Right renal cortex interstitium (tissue), 3 donors: ENCODE measurements at regions not wholly inside any gene's neighbourhood (a gene's known extent, or its start where the extent isn't known, plus 50 kb on each side); places are given as distances from the start of the nearest gene placed in this dataset.
"Not testable (repeated sequence)": the region's sequence is repeated elsewhere in the genome, so short reads cannot be mapped to it uniquely, and the experiment has no call there.

ENCODE experiments used
- DNase-seq, 3 donors: peaks; one replicate each; pipeline ENCODE4 v3.0.0-alpha.2; 2013; ENCODE audit warnings: low read depth in 3 of 3, low spot score in 2 of 3

GRCh38 chr16:56029026-56029425, 153.9 kb upstream of the CES5A start:
- DNase-seq, result no peak

DNA sequence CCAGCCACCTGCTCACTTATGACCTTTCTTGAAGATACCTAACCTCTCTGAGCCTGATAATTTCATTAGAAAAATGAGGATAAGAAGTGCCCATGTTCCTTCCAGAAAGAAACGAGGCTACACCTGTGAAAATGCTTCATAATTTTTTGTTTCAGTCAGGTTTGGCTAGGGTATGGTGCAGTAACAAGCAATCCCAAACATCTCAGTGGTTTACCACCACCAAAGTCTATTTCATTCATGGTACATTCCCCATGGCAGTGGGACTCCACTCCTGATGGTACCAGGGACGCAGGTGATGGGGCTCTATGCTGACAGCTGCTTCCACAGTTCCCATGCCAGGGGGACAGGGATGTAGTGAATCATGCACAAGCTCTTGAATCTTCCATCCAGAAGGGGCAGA, 147.6 kb upstream of the CES5A start:
- DNase-seq, result no peak

- DNase-seq, result no peak
These were observed 144.1 kb upstream of the CES5A start for GRCh38 chr16:56019274-56019673.

DNA sequence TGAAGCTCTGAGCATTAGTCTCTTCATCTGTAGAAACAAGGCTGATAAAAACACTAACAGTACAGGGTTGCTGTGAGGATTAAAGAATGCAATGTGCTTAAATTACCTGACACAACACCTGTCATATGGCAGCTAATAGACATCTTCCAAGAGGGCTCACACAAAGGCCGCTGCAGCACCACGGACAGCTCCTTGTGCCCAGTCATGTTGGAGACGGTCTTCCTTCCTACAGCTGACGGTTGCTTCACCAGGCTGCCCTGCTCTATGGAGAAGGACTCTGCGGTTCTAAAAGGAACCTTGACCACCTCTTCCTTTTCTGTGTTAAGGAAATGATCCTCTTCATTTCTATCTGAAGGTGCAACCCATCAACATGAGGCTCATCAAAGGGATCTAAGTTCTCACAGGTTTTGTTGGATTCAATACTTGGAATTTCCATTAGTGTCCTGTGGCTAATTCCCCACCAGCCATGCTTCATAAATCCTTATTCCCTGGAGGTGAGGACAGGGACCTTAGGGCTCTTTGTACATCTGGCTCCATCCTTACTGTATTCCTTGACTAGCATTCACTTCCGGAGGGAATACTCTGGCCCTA, 138.9 kb upstream of the CES5A start:
- peak; percentile 48 to 65 (median 53) for DNase-seq

- no peak for DNase-seq
These were observed 137.3 kb upstream of the CES5A start for GRCh38 chr16:56012482-56012811.

- no peak for DNase-seq
These were observed 136.8 kb upstream of the CES5A start for GRCh38 chr16:56011808-56012481.

- no peak for DNase-seq
These were observed 130.8 kb upstream of the CES5A start for GRCh38 chr16:56005958-56006357.

- DNase-seq, result no peak
These were observed 124.5 kb upstream of the CES5A start for GRCh38 chr16:55999683-56000082.

DNA sequence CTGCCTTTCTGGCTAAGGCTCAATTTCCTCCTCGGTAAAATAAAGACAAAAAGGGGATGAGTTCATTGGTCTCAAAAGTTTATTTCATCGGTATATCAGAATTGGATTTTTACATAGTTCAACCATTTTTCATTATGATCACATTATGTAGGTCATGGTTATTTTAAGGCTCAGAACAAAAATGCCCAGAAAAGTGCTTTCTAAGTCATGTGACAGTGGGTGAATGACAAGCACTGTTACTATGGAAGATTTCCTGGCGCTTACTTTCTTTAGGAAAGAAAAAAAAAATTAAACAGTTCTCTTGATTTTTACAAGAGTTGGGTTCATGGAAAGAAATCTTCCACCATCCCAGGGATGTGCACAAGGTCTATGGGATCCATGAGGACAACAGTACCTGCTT, 117.9 kb upstream of the CES5A start:
- DNase-seq, result no peak

DNA sequence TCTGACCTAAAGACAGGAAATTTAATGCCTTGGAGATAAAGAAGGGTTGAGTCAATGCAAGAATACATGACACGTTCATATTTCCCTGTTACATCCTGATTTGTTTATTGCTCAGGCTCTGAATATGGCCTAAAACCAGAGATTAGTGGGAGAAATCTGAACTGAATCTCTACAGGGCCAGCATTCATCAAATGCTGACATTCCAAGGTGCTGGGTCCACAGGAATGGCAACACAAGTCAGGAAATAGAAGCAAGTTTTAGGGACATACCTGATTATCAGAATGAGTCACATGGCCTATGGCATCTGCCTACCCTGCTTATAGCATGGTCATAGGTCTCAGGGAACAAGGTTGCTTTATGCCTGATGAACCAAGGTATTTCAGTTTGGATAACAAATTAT, 117.4 kb upstream of the CES5A start:
- no peak for DNase-seq

GRCh38 chr16:55991843-55992242, 116.7 kb upstream of the CES5A start:
- DNase-seq, result no peak

DNA sequence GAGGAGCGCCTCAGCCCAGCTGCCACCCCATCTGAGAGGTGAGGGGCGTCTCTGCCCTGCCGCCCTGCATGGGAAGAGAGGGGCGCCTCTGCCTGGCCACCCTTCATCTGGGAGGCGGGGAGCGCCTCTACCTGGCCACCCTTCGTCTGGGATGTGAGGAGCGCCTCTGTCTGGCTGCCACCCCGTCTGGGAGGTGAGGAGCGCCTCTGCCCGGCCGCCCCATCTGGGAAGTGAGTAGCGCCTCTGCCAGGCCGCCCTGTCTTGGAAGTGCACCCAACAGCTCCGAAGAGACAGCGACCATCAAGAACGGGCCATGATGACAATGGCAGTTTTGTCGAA, 114.4 kb upstream of the CES5A start:
- no peak for DNase-seq

DNA sequence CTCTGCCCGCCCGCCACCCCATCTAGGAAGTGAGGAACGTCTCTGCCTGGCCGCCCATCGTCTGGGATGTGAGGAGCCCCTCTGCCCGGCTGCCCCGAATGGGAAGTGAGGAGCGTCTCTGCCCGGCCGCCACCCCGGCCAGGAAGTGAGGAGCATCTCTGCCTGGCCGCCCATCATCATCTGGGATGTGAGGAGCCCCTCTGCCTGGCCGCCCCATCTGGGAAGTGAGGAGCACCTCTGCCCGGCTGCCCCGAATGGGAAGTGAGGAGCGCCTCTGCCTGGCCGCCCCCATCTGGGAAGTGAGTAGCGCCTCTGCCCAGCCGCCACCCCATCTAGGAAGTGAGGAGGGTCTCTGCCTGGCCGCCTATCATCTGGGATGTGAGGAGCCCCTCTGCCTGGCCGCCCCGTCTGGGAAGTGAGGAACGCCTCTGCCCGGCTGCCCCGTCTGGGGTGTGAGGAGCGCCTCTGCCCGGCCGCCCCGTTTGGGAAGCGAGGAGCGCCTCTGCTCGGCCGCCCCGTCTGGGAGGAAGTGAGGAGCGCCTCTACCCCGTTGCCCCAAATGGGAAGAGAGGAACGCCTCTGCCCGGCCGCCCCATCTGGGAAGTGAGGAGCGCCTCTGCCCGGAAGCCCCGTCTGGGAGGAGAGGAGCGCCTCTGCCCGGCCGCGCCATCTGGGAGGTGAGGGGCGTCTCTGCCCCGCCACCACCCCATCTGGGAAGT, 113.8 kb upstream of the CES5A start:
- DNase-seq, result not testable (repeated sequence)

DNA sequence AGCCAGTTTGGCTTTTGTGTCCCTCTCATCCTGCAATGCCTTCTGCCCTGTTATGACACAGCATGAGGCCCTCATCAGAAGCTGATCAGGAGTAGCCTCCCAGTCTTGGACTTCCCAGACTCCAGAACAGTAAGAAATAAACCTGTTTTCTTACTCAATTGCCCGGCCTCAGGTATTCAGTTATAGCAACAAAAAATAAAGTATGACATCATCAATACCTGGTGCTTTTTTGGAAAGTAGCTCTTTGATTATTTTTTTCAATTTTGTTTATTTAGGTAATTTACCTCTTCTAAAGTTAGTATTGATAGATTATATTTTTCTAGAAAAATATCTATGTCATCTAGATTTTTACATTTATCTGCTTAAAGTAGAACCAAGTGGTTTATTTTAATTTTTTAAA, 112.8 kb upstream of the CES5A start:
- DNase-seq, result no peak

GRCh38 chr16:55982597-55982996, 107.4 kb upstream of the CES5A start:
- no peak for DNase-seq

DNA sequence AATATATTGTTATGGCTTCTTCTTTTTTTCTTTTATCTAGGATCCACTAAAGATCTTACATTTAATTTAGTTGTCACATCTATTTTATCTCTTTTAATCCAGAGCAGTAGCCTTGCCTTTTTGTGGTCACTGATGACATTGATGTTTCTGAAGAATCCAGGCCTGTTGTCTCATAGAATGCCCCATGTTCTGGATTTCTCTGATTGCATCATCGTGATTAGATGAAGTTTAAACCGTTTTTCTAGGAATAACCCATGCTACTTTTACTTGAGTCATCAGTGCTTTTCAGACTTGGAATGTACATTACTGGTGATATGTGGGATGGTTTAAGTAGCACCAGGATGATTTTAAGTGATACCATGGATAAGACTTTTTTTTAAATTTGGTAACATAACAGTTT, 106.4 kb upstream of the CES5A start:
- no peak for DNase-seq

DNA sequence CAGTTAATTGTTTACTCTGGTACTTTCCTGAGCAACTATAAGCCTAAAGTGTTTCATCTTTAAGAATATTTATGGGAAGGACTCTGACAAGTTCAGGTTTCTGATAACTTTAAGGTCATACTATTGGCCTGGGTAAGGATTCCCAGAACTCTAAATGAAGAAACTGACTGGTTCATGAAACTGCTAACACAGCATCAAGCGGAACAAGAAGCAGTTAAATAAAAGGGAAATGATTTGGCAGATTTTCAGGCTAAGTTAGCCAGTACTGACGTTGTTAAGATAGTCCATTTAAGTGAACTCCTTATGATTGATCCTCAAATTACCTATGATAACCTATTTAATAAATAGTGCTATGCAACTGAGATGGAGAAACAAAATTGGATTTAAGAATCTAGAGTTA, 101.6 kb upstream of the CES5A start:
- no peak for DNase-seq

- DNase-seq, result no peak
These were observed 96.3 kb upstream of the CES5A start for GRCh38 chr16:55971447-55971846.

GRCh38 chr16:55968221-55968620, 93.0 kb upstream of the CES5A start:
- no peak for DNase-seq

- no peak for DNase-seq
These were observed 89.8 kb upstream of the CES5A start for GRCh38 chr16:55964923-55965475.

DNA sequence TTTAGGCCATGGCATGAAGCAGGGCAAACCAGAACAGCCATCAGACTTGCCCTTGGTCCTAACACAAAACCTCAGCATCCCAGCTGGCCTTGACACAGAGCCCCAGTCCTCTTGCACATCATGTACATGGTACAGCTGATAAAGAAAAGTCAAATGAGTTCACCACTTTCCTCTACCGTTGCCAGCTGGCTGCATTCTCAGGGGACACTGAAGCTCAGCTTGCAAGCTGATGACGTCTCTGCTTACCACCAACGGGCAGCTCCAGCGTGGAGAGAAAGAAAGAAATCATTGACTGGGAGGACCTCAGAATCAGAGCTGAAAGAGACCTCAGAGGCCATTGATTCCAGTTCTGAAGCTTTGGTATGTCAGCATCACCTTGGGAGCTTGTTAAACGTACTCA, 80.7 kb upstream of the CES5A start:
- no peak for DNase-seq

- no peak for DNase-seq
These were observed 80.3 kb upstream of the CES5A start for GRCh38 chr16:55955424-55955823.
